MM.1S (cell line): ENCODE measurements at regions not wholly inside any gene's neighbourhood (a gene's known extent, or its start where the extent isn't known, plus 50 kb on each side); places are given as distances from the start of the nearest gene placed in this dataset.

ENCODE experiments used
- CTCF ChIP-seq: fragments of 300-600 bp; sonication (generic); IDR thresholded peaks from 2 replicates; pipeline ENCODE4 v1.5.1; 2016; ENCODE audit warnings: antibody characterized with exemption, low read length, mixed read lengths
- EZH2 ChIP-seq: fragments of 300-600 bp; sonication (generic); optimal IDR thresholded peaks from 2 replicates; pipeline ENCODE3; 2017; ENCODE audit warnings: low read depth, mild to moderate bottlenecking, antibody characterized with exemption, low read length, mixed read lengths

GRCh38 chr5:167843881-167844572 lies 447.4 kb upstream of the WWC1 start:
- TF ChIP-seq CTCF (no peak), EZH2 (no peak)
